ENCODE measurements at regions not wholly inside any gene's neighbourhood (a gene's known extent, or its start where the extent isn't known, plus 50 kb on each side); places are given as distances from the start of the nearest gene placed in this dataset.

GRCh38 chr17:55564081-55564480 lies 52.8 kb upstream of the SMIM36 start:
- no peak for TF ChIP-seq POLR2AphosphoS5 (IDR thresholded peaks at IDR 0.05; ENCODE audit: low read depth, low read length)
- no peak for TF ChIP-seq FOXP2 (optimal IDR thresholded peaks at IDR 0.05; ENCODE audit: borderline replicate concordance, extremely low read depth, extremely low read length, insufficient read depth)

GRCh38 chr17:55563363-55563762 lies 52.1 kb upstream of the SMIM36 start:
- TF ChIP-seq FOXP2 (optimal IDR thresholded peaks at IDR 0.05; ENCODE audit: borderline replicate concordance, extremely low read depth, extremely low read length, insufficient read depth) = no peak
- TF ChIP-seq, protein P1, sequence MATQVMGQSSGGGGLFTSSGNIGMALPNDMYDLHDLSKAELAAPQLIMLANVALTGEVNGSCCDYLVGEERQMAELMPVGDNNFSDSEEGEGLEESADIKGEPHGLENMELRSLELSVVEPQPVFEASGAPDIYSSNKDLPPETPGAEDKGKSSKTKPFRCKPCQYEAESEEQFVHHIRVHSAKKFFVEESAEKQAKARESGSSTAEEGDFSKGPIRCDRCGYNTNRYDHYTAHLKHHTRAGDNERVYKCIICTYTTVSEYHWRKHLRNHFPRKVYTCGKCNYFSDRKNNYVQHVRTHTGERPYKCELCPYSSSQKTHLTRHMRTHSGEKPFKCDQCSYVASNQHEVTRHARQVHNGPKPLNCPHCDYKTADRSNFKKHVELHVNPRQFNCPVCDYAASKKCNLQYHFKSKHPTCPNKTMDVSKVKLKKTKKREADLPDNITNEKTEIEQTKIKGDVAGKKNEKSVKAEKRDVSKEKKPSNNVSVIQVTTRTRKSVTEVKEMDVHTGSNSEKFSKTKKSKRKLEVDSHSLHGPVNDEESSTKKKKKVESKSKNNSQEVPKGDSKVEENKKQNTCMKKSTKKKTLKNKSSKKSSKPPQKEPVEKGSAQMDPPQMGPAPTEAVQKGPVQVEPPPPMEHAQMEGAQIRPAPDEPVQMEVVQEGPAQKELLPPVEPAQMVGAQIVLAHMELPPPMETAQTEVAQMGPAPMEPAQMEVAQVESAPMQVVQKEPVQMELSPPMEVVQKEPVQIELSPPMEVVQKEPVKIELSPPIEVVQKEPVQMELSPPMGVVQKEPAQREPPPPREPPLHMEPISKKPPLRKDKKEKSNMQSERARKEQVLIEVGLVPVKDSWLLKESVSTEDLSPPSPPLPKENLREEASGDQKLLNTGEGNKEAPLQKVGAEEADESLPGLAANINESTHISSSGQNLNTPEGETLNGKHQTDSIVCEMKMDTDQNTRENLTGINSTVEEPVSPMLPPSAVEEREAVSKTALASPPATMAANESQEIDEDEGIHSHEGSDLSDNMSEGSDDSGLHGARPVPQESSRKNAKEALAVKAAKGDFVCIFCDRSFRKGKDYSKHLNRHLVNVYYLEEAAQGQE (IDR thresholded peaks at IDR 0.05; ENCODE audit: insufficient read depth in 1 of 2, low read depth in 2 of 2, low read length in 2 of 2) = no peak
- TF ChIP-seq SIN3A (IDR thresholded peaks at IDR 0.05; ENCODE audit: borderline replicate concordance, insufficient read depth, low read length) = no peak
- TF ChIP-seq POLR2AphosphoS5 (IDR thresholded peaks at IDR 0.05; ENCODE audit: low read depth, low read length) = no peak
- TF ChIP-seq TAF1 (IDR thresholded peaks at IDR 0.05; ENCODE audit: borderline replicate concordance, insufficient read depth, low read length) = no peak

GRCh38 chr17:55561973-55562495 lies 50.8 kb upstream of the SMIM36 start:
- TF ChIP-seq, protein P1 (IDR thresholded peaks at IDR 0.05; ENCODE audit: insufficient read depth in 1 of 2, low read depth in 2 of 2, low read length in 2 of 2) = no peak
- no peak for TF ChIP-seq TAF1 (IDR thresholded peaks at IDR 0.05; ENCODE audit: borderline replicate concordance, insufficient read depth, low read length)
- no peak for TF ChIP-seq FOXP2 (optimal IDR thresholded peaks at IDR 0.05; ENCODE audit: borderline replicate concordance, extremely low read depth, extremely low read length, insufficient read depth)
- no peak for TF ChIP-seq SIN3A (IDR thresholded peaks at IDR 0.05; ENCODE audit: borderline replicate concordance, insufficient read depth, low read length)
- no peak for TF ChIP-seq POLR2AphosphoS5 (IDR thresholded peaks at IDR 0.05; ENCODE audit: low read depth, low read length)

- no peak for TF ChIP-seq SIN3A (IDR thresholded peaks at IDR 0.05; ENCODE audit: borderline replicate concordance, insufficient read depth, low read length)
- TF ChIP-seq, protein P1 (IDR thresholded peaks at IDR 0.05; ENCODE audit: insufficient read depth in 1 of 2, low read depth in 2 of 2, low read length in 2 of 2) = no peak
- no peak for TF ChIP-seq POLR2AphosphoS5 (IDR thresholded peaks at IDR 0.05; ENCODE audit: low read depth, low read length)
- TF ChIP-seq FOXP2 (optimal IDR thresholded peaks at IDR 0.05; ENCODE audit: borderline replicate concordance, extremely low read depth, extremely low read length, insufficient read depth) = no peak
- no peak for TF ChIP-seq TAF1 (IDR thresholded peaks at IDR 0.05; ENCODE audit: borderline replicate concordance, insufficient read depth, low read length)
Observed at GRCh38 chr17:55561316-55561972, 50.2 kb upstream of the SMIM36 start.
